Neural cell (in vitro differentiated cells): ENCODE measurements at regions not wholly inside any gene's neighbourhood (a gene's known extent, or its start where the extent isn't known, plus 50 kb on each side); places are given as distances from the start of the nearest gene placed in this dataset.

Source experiments
- H2AFZ ChIP-seq: fragments of 200-600, 300-800 bp; sonication (generic), shearing (Covaris generic); 2 replicates; pipeline ENCODE4 v1.6.0; 2014; ENCODE audit warnings: low read depth, mild to moderate bottlenecking, antibody characterized with exemption, low read length, moderate library complexity
- H3F3A ChIP-seq: fragments of 200-600 bp; shearing (Covaris generic); 2 replicates; pipeline ENCODE4 v1.6.1; 2016; ENCODE audit warnings: mild to moderate bottlenecking, moderate library complexity, mixed read lengths, antibody characterized with exemption, low read length; ENCODE audit not compliant: insufficient read depth, poor library complexity, severe bottlenecking
- H3K27ac ChIP-seq: fragments of 200-600, 300-800 bp; sonication (generic), shearing (Covaris generic); 2 replicates; pipeline ENCODE4 v1.5.1; 2014; ENCODE audit warnings: mild to moderate bottlenecking, low read length, moderate library complexity
- H3K27me3 ChIP-seq: fragments of 300-800, 200-600 bp; sonication (generic), shearing (Covaris generic); 2 replicates; pipeline ENCODE4 v1.6.0; 2014; ENCODE audit warnings: mild to moderate bottlenecking, low read depth, low read length, moderate library complexity; ENCODE audit not compliant: insufficient read depth
- H3K36me3 ChIP-seq: fragments of 300-800, 200-600 bp; sonication (generic), shearing (Covaris generic); 2 replicates; pipeline ENCODE4 v1.5.1; 2014; ENCODE audit warnings: mild to moderate bottlenecking, antibody characterized with exemption, low read length, moderate library complexity; ENCODE audit not compliant: insufficient read depth
- H3K4me2 ChIP-seq: fragments of 300-800, 200-600 bp; sonication (generic), shearing (Covaris generic); 2 replicates; pipeline ENCODE4 v1.6.0; 2014; ENCODE audit warnings: mild to moderate bottlenecking, low read length
- H3K4me3 ChIP-seq: fragments of 300-800, 200-600 bp; sonication (generic), shearing (Covaris generic); 2 replicates; pipeline ENCODE4 v1.5.1; 2014; ENCODE audit warnings: mild to moderate bottlenecking, low read length, moderate library complexity
- H3K79me2 ChIP-seq: fragments of 200-600 bp; shearing (Covaris generic); replicated peaks from 2 replicates; pipeline ENCODE4 v1.6.0; 2014; ENCODE audit warnings: mild to moderate bottlenecking, low read length, moderate library complexity; ENCODE audit not compliant: insufficient read depth
- H3K9ac ChIP-seq: fragments of 300-800, 200-600 bp; sonication (generic), shearing (Covaris generic); 2 replicates; pipeline ENCODE4 v1.6.1; 2016; ENCODE audit warnings: mild to moderate bottlenecking, low read length, mixed read lengths
- H3K9me2 ChIP-seq: fragments of 200-600 bp; shearing (Covaris generic); 2 replicates; pipeline ENCODE4 v1.6.1; 2016; ENCODE audit warnings: mild to moderate bottlenecking, low read length, mixed read lengths; ENCODE audit not compliant: insufficient read depth
- H3K9me3 ChIP-seq: fragments of 200-600, 300-800 bp; sonication (generic), shearing (Covaris generic); 2 replicates; pipeline ENCODE4 v1.6.1; 2016; ENCODE audit warnings: mild to moderate bottlenecking, mixed run types, low read length, moderate library complexity, mixed read lengths
- H4K20me1 ChIP-seq: fragments of 200-600 bp; shearing (Covaris generic); 2 replicates; pipeline ENCODE4 v1.6.1; 2016; ENCODE audit warnings: mild to moderate bottlenecking, mixed run types; ENCODE audit not compliant: insufficient read depth
- EP300 ChIP-seq: fragments of 450-650 bp; conservative IDR thresholded peaks from 2 replicates; pipeline ENCODE4 v1.6.1; 2014; ENCODE audit warnings: antibody characterized with exemption, mild to moderate bottlenecking, moderate library complexity; ENCODE audit not compliant: poor library complexity, severe bottlenecking
- EZH2 ChIP-seq: fragments of 200-600, 300-800 bp; shearing (Covaris generic), sonication (generic); IDR thresholded peaks from 2 replicates; pipeline ENCODE4 v1.6.1; 2014; ENCODE audit warnings: antibody characterized with exemption, low read length, borderline replicate concordance, mild to moderate bottlenecking; ENCODE audit not compliant: insufficient read depth, poor library complexity, severe bottlenecking
- MXI1 ChIP-seq: fragments of 450-650 bp; conservative IDR thresholded peaks from 2 replicates; pipeline ENCODE4 v1.6.1; 2014; ENCODE audit warnings: antibody characterized with exemption, mild to moderate bottlenecking; ENCODE audit not compliant: poor library complexity, severe bottlenecking
- POLR2AphosphoS5 ChIP-seq: IDR thresholded peaks from 2 replicates; pipeline ENCODE4 v1.6.1; 2012
- RAD21 ChIP-seq: fragments of 450-650 bp; conservative IDR thresholded peaks from 2 replicates; pipeline ENCODE4 v1.6.1; 2014; ENCODE audit warnings: antibody characterized with exemption, mild to moderate bottlenecking, moderate library complexity
- SMC3 ChIP-seq: fragments of 450-650 bp; conservative IDR thresholded peaks from 2 replicates; pipeline ENCODE4 v1.6.1; 2014; ENCODE audit warnings: antibody characterized with exemption, mild to moderate bottlenecking, moderate library complexity; ENCODE audit not compliant: poor library complexity
- TAF1 ChIP-seq: IDR thresholded peaks from 2 replicates; pipeline ENCODE4 v1.6.1; 2012; ENCODE audit warnings: low read depth
- TF ChIP-seq, protein P1 (sequence below): fragments of 450-650 bp; IDR thresholded peaks from 2 replicates; pipeline ENCODE4 v1.5.1; 2014; ENCODE audit warnings: antibody characterized with exemption, mild to moderate bottlenecking, moderate library complexity; ENCODE audit not compliant: poor library complexity, severe bottlenecking
- TF ChIP-seq, protein P2 (sequence below): IDR thresholded peaks from 2 replicates; pipeline ENCODE4 v1.6.1; 2012; ENCODE audit warnings: borderline replicate concordance

DNA sequence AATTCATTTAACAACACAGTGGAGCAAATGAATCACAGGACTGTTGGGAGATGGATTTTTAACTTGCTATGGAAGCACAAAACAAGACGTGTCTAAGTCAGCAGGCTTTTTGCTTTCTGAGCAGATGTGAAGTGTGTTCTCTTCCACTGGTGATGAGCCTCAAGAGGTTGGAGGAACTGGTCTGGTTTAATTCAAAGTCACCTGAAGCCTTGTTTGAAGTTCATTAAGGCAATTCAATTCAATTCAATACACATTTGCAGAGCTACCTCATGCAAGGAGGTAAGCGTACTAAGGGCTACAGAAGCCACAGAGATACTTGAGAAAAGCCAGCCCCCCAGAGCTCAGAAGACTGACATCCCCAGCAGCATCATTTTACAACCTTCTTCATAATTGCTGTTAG, 68.4 kb upstream of the PALS2 start:
- Histone ChIP-seq H3K79me2 (no peaks in the 10 kb centered on the region), H3K9ac (no peak overlapping the region), H3K27me3 (no peaks in the 10 kb centered on the region), H3K9me2 (no peaks in the 10 kb centered on the region), H4K20me1 (no peaks in the 10 kb centered on the region), H3K36me3 (no peaks in the 10 kb centered on the region), H3F3A (no peaks in the 10 kb centered on the region), H3K27ac (no peak overlapping the region), H3K9me3 (no peaks in the 10 kb centered on the region), H2AFZ (no peak overlapping the region), H3K4me2 (no peak overlapping the region), H3K4me3 (no peak overlapping the region)
- no peak for TF ChIP-seq MXI1
- TF ChIP-seq TAF1 = no peak
- TF ChIP-seq, protein P1, sequence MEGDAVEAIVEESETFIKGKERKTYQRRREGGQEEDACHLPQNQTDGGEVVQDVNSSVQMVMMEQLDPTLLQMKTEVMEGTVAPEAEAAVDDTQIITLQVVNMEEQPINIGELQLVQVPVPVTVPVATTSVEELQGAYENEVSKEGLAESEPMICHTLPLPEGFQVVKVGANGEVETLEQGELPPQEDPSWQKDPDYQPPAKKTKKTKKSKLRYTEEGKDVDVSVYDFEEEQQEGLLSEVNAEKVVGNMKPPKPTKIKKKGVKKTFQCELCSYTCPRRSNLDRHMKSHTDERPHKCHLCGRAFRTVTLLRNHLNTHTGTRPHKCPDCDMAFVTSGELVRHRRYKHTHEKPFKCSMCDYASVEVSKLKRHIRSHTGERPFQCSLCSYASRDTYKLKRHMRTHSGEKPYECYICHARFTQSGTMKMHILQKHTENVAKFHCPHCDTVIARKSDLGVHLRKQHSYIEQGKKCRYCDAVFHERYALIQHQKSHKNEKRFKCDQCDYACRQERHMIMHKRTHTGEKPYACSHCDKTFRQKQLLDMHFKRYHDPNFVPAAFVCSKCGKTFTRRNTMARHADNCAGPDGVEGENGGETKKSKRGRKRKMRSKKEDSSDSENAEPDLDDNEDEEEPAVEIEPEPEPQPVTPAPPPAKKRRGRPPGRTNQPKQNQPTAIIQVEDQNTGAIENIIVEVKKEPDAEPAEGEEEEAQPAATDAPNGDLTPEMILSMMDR = no peak
- no peak for TF ChIP-seq POLR2AphosphoS5
- TF ChIP-seq EZH2 = no peak
- TF ChIP-seq, protein P2, sequence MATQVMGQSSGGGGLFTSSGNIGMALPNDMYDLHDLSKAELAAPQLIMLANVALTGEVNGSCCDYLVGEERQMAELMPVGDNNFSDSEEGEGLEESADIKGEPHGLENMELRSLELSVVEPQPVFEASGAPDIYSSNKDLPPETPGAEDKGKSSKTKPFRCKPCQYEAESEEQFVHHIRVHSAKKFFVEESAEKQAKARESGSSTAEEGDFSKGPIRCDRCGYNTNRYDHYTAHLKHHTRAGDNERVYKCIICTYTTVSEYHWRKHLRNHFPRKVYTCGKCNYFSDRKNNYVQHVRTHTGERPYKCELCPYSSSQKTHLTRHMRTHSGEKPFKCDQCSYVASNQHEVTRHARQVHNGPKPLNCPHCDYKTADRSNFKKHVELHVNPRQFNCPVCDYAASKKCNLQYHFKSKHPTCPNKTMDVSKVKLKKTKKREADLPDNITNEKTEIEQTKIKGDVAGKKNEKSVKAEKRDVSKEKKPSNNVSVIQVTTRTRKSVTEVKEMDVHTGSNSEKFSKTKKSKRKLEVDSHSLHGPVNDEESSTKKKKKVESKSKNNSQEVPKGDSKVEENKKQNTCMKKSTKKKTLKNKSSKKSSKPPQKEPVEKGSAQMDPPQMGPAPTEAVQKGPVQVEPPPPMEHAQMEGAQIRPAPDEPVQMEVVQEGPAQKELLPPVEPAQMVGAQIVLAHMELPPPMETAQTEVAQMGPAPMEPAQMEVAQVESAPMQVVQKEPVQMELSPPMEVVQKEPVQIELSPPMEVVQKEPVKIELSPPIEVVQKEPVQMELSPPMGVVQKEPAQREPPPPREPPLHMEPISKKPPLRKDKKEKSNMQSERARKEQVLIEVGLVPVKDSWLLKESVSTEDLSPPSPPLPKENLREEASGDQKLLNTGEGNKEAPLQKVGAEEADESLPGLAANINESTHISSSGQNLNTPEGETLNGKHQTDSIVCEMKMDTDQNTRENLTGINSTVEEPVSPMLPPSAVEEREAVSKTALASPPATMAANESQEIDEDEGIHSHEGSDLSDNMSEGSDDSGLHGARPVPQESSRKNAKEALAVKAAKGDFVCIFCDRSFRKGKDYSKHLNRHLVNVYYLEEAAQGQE = no peak
- TF ChIP-seq SMC3 = no peak
- TF ChIP-seq RAD21 = no peak
- TF ChIP-seq EP300 = no peak

DNA sequence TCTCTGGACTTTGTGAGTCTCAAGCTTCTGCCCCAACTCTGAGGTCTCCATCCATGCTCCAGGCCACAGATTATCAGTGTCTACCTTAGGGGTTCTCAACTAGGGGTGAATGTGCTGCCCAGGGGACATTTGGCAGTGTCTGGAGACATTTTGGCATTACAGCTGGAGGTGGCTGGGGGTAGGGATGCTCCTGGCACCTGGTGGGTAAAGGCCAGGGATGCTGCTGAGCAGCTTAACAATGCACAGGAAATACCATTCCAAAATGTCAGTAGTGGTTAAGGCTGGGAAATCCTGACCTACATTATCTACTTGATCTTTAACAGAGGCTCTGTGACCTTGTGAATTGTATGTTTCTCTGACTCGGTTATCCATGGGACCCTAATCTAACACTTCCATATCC, 67.3 kb upstream of the PALS2 start:
- H2AFZ ChIP-seq = no peak overlapping the region
- H4K20me1 ChIP-seq = no peaks in the 10 kb centered on the region
- no peaks in the 10 kb centered on the region for H3K79me2 ChIP-seq
- TF ChIP-seq EP300 = no peak
- TF ChIP-seq, protein P2 = no peak
- TF ChIP-seq MXI1 = no peak
- TF ChIP-seq SMC3 = no peak
- TF ChIP-seq TAF1 = no peak
- TF ChIP-seq RAD21 = no peak
- no peak for TF ChIP-seq EZH2
- TF ChIP-seq POLR2AphosphoS5 = no peak
- TF ChIP-seq, protein P1 = no peak
- no peak overlapping the region for H3K4me3 ChIP-seq
- H3K9me2 ChIP-seq = no peaks in the 10 kb centered on the region
- H3K9me3 ChIP-seq = no peaks in the 10 kb centered on the region
- no peaks in the 10 kb centered on the region for H3K27me3 ChIP-seq
- no peak overlapping the region for H3K9ac ChIP-seq
- no peaks in the 10 kb centered on the region for H3F3A ChIP-seq
- no peaks in the 10 kb centered on the region for H3K36me3 ChIP-seq
- H3K4me2 ChIP-seq = no peak overlapping the region
- no peak overlapping the region for H3K27ac ChIP-seq
